ENCODE measurements at regions not wholly inside any gene's neighbourhood (a gene's known extent, or its start where the extent isn't known, plus 50 kb on each side); places are given as distances from the start of the nearest gene placed in this dataset.
"Not testable (repeated sequence)": the region's sequence is repeated elsewhere in the genome, so short reads cannot be mapped to it uniquely, and the experiment has no call there.

DNA sequence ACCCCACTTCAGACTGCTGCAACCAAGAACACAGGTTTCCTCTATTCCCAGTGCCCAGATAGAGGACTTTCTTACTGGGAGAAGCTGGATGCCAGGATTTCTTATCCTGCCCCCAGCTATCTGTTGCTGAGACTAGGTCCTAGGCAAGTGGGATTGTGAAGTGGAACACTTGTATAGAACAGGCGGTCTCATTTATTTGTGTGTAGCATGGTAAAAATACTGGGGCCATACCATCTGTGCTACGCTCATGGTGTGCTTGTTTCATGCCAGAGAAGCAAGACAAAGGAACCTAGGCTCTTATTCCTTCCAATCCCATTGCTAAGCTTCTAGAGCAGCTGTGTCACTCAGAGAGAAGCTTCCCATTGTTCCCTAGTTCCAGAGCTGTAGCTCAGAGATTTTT lies 191.5 kb upstream of the EPHA6 start:
- TF ChIP-seq CTCF (IDR thresholded peaks at IDR 0.05; ENCODE audit: low read depth, low read length, missing control alignments), result no peak
- in situ Hi-C loops (cut with HindIII; ENCODE audit: low pct_ligation_motif_present, low sequenced_read_pairs), result no loop called here
- Histone ChIP-seq H3K36me3 (replicated peaks) (no peaks in the 10 kb centered on the region), H3K27me3 (replicated peaks) (no peaks in the 10 kb centered on the region), H3K4me3 (ENCODE audit: low read depth, low read length) (no peak overlapping the region), H3K27ac (no peak overlapping the region)
- DNase-seq, result no peak

DNA sequence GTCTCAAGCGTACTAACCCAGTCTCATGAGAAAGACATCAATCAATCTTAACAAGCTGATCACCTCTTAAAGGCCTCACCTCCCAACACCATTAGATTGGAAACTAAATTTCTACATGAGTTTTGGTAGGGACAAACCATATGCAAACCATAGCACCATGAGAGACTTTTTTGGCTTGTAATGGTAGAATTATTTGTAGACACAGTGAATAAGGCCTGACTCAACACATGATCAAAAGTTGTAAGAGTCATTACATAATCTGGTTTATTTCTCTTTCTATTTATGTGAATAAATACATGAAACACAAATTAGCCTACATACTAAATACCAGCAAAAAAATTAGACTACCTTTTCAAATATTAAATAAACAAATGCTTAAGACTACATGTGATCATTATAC lies 183.3 kb upstream of the EPHA6 start:
- Histone ChIP-seq H3K27me3 (replicated peaks) (no peaks in the 10 kb centered on the region), H3K27ac (no peak overlapping the region), H3K4me3 (ENCODE audit: low read depth, low read length) (no peak overlapping the region), H3K36me3 (replicated peaks) (no peaks in the 10 kb centered on the region)
- no peak for TF ChIP-seq CTCF (IDR thresholded peaks at IDR 0.05; ENCODE audit: low read depth, low read length, missing control alignments)
- in situ Hi-C loops (cut with HindIII; ENCODE audit: low pct_ligation_motif_present, low sequenced_read_pairs), result no loop called here
- no peak for DNase-seq

DNA sequence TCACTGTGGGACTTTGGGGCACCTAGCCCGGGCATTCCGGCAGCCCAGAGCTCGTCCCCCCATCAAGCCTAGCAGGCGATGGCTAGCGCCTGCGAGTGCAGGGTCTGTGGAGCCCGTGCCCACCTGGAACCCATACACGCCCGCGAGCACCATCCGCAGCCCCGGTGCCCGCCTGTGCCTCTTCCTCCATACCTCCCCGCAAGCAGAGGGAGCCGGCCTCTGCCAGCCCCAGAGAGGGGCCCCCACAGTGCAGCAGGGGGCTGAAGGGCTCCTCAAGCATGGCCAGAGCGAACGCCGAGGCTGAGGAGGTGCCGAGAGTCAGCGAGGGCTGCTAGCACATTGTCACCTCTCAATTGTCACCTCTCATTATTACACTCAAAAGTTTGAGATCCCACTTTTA lies 167.8 kb upstream of the EPHA6 start:
- no peak for DNase-seq
- in situ Hi-C loops (cut with HindIII; ENCODE audit: low pct_ligation_motif_present, low sequenced_read_pairs), result no loop called here

DNA sequence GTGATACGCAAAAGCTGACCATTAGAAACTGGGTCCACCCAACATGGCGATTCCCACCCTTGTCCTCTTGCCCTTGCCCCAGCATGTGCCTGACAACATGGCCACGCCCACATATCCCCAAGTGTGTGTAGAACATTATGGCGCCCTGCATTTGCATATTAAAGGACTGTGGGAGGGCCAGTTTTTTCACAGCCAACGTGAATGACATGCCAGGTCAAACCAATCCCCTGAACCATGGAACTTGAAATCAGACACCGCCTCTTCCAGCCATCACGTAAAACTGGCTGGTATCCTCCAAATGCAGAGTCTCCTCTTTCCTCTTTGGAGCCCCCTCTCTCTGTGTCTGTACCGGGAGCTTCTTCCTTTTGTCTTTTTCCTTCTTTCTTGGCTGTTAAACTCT lies 156.7 kb upstream of the EPHA6 start:
- no peaks in the 10 kb centered on the region for H3K27me3 ChIP-seq (replicated peaks)
- H3K36me3 ChIP-seq (replicated peaks), result no peaks in the 10 kb centered on the region
- no peak overlapping the region for H3K4me3 ChIP-seq (ENCODE audit: low read depth, low read length)
- no peak for DNase-seq
- H3K27ac ChIP-seq, result no peak overlapping the region
- in situ Hi-C loops (cut with HindIII; ENCODE audit: low pct_ligation_motif_present, low sequenced_read_pairs), result no loop called here
- TF ChIP-seq CTCF (IDR thresholded peaks at IDR 0.05; ENCODE audit: low read depth, low read length, missing control alignments), result no peak

More for the DNA sequence above, 167.8 kb upstream of the EPHA6 start:
- no peak overlapping the region for H3K4me3 ChIP-seq (ENCODE audit: low read depth, low read length)
- no peak overlapping the region for H3K27ac ChIP-seq
- TF ChIP-seq CTCF (IDR thresholded peaks at IDR 0.05; ENCODE audit: low read depth, low read length, missing control alignments), result no peak
- H3K27me3 ChIP-seq (replicated peaks), result no peaks in the 10 kb centered on the region
- H3K36me3 ChIP-seq (replicated peaks), result no peaks in the 10 kb centered on the region

DNA sequence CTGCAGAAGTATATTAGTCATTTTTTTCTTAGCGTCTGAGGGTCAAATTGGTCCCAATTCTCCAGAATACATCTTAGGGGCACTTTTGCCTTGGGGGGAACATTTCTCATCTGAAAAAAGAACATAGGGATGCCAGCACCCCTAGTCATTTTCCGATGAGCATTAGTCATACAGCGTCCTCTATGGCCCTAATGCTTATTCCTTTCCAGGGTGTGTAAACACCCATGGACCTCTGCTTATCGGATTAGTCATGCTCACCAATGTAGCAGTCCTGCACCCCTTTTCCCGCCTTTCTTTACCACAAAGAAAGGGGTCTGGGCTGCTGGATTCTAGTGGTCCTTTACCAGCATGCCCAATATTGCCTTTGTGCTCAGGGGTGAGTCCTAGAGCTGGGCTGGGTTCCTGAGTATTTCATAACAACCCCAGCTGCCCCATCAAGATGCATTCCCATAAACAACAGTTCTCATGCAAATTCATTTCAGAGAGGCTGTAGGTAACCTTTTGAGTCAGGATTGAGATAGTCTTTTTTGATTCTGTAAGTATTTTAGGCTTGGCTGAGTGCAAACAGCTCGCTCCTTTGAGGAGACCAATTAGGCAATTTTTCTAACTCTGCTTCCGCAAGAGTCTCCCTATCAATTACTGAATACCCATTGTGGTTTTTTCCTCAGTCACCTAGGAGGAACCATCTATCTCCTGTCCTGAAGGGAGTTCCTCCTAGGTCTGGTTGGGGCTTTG lies 142.4 kb upstream of the EPHA6 start:
- in situ Hi-C loops (cut with HindIII; ENCODE audit: low pct_ligation_motif_present, low sequenced_read_pairs); DNase-seq; H3K27ac ChIP-seq: not testable (repeated sequence)

GRCh38 chr3:96677156-96677555 lies 137.2 kb upstream of the EPHA6 start:
- H3K27me3 ChIP-seq (replicated peaks), result no peaks in the 10 kb centered on the region

More for the DNA sequence above, 142.4 kb upstream of the EPHA6 start:
- not testable (repeated sequence) for H3K27me3 ChIP-seq (replicated peaks); H3K4me3 ChIP-seq (ENCODE audit: low read depth, low read length); H3K36me3 ChIP-seq (replicated peaks)

More at GRCh38 chr3:96677156-96677555, 137.2 kb upstream of the EPHA6 start:
- H3K27ac ChIP-seq, result no peak overlapping the region
- in situ Hi-C loops (cut with HindIII; ENCODE audit: low pct_ligation_motif_present, low sequenced_read_pairs), result no loop called here
- no peak for TF ChIP-seq CTCF (IDR thresholded peaks at IDR 0.05; ENCODE audit: low read depth, low read length, missing control alignments)
- DNase-seq, result no peak
- no peaks in the 10 kb centered on the region for H3K36me3 ChIP-seq (replicated peaks)
- H3K4me3 ChIP-seq (ENCODE audit: low read depth, low read length), result no peak overlapping the region
